CD8-positive, alpha-beta memory T cell (primary cell): ENCODE measurements at regions not wholly inside any gene's neighbourhood (a gene's known extent, or its start where the extent isn't known, plus 50 kb on each side); places are given as distances from the start of the nearest gene placed in this dataset.

Experiments
- CTCF ChIA-PET: fragments of 350-600 bp; sonication (Branson Sonifier 250); formaldehyde crosslinking; loops from one replicate; lab custom pipeline; 2021; ENCODE audit warnings: antibody characterized with exemption; lab: Charles Lee
- POLR2A ChIA-PET: fragments of 350-600 bp; sonication (Branson Sonifier 250); formaldehyde crosslinking; loops from one replicate; lab custom pipeline; 2021; ENCODE audit warnings: antibody characterized with exemption; lab: Charles Lee
- DNase-seq, 5 donors: peaks; one replicate each; pipeline versions ENCODE4 v3.0.0 to v3.0.0-alpha.2; 2020 to 2022; ENCODE audit warnings: mixed read lengths in 1 of 5
- H3K27ac ChIP-seq: one replicate; pipeline ENCODE4 v1.7.0; 2013; ENCODE audit warnings: low read depth, mild to moderate bottlenecking, low read length, moderate library complexity
- H3K27me3 ChIP-seq: 2 replicates; pipeline ENCODE4 v1.7.0; 2013; ENCODE audit warnings: low read length, mild to moderate bottlenecking; ENCODE audit not compliant: insufficient read depth, poor library complexity, severe bottlenecking
- H3K36me3 ChIP-seq: 2 replicates; pipeline ENCODE4 v1.7.0; 2013; ENCODE audit warnings: mild to moderate bottlenecking, low read length, moderate library complexity; ENCODE audit not compliant: insufficient read depth
- H3K4me1 ChIP-seq: 2 replicates; pipeline ENCODE4 v1.7.0; 2013; ENCODE audit warnings: mild to moderate bottlenecking, low read length, moderate library complexity; ENCODE audit not compliant: insufficient read depth
- H3K4me3 ChIP-seq: 2 replicates; pipeline ENCODE4 v1.7.0; 2013; ENCODE audit warnings: mild to moderate bottlenecking, low read length
- H3K9me3 ChIP-seq: 2 replicates; pipeline ENCODE4 v1.7.0; 2013; ENCODE audit warnings: mild to moderate bottlenecking, low read length
- H3K27ac Mint-ChIP-seq, 8 donors: one replicate each; pipeline ENCODE4 v1.8.0; 2020 to 2021; ENCODE audit warnings: mixed read lengths in 8 of 8, mild to moderate bottlenecking in 6 of 8, inconsistent platforms in 3 of 8, moderate library complexity in 3 of 8
- H3K27me3 Mint-ChIP-seq, 2 donors: one replicate each; pipeline ENCODE4 v1.8.0; 2020 to 2021; ENCODE audit warnings: mixed read lengths in 2 of 2, mild to moderate bottlenecking in 1 of 2, moderate library complexity in 1 of 2
- H3K36me3 Mint-ChIP-seq, 3 donors: one replicate each; pipeline ENCODE4 v1.8.0; 2020 to 2021; ENCODE audit warnings: mixed read lengths in 3 of 3, inconsistent platforms in 1 of 3, mild to moderate bottlenecking in 1 of 3
- H3K4me1 Mint-ChIP-seq, 3 donors: one replicate each; pipeline ENCODE4 v1.8.0; 2020 to 2021; ENCODE audit warnings: mixed read lengths in 3 of 3, inconsistent platforms in 1 of 3, mild to moderate bottlenecking in 1 of 3
- H3K4me3 Mint-ChIP-seq, 7 donors: one replicate each; pipeline ENCODE4 v1.8.0; 2020 to 2021; ENCODE audit warnings: mixed read lengths in 7 of 7, mild to moderate bottlenecking in 6 of 7, moderate library complexity in 4 of 7, inconsistent platforms in 2 of 7
- H3K9me3 Mint-ChIP-seq, 5 donors: one replicate each; pipeline ENCODE4 v1.8.0; 2020 to 2022; ENCODE audit warnings: mixed read lengths in 5 of 5, mild to moderate bottlenecking in 3 of 5, moderate library complexity in 2 of 5, inconsistent platforms in 1 of 5

GRCh38 chr2:4066217-4066616, 362.8 kb downstream of the DCDC2C start:
- ChIA-PET CTCF (no interaction called here), POLR2A (no interaction called here)
- Mint-ChIP-seq H3K27me3 (no peaks in the 10 kb centered on the region), H3K36me3 (no peaks in the 10 kb centered on the region), H3K9me3 (peaks cover 0 to 11% (median 4%) of the 10 kb centered on the region in 5 donors), H3K4me1 (no peaks in the 10 kb centered on the region), H3K27ac (no peak overlapping the region), H3K4me3 (no peak overlapping the region)
- no peak overlapping the region for H3K27ac ChIP-seq
- no peak overlapping the region for H3K4me3 ChIP-seq
- no peaks in the 10 kb centered on the region for H3K9me3 ChIP-seq
- no peaks in the 10 kb centered on the region for H3K36me3 ChIP-seq
- no peaks in the 10 kb centered on the region for H3K27me3 ChIP-seq
- no peaks in the 10 kb centered on the region for H3K4me1 ChIP-seq
- no peak for DNase-seq

DNA sequence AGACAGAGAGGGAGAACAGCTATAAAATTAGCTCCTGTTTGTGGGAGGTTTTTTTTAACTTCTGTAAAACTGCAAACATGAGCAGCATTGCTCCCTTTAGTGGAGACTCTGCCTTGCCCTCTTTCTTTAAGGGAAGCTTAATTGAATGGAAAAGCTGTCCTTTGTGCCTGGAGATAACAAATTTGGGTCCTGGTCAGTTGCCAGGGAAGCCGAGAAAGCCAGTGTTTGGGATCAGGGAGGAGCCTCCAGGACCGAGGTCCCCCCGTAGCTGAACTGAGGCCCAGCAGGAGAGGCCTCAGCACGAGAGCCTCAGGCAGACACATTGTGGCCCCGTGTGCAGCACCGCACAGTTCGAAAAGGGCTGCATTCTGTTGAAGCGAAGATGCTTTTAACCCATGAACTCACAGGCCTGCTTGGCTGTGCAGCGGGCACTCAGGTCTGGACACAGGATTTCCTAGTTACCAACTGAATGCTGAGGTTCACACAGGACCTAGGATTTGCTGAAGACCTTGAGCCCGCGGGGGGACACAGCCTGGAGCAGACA, 369.7 kb downstream of the DCDC2C start:
- POLR2A ChIA-PET = no interaction called here

GRCh38 chr2:4077017-4077416, 373.6 kb downstream of the DCDC2C start:
- H3K4me3 ChIP-seq = no peak overlapping the region
- Mint-ChIP-seq H3K4me3 (no peak overlapping the region), H3K27ac (no peak overlapping the region), H3K36me3 (no peaks in the 10 kb centered on the region), H3K9me3 (peaks cover 4 to 15% (median 8%) of the 10 kb centered on the region in 5 donors), H3K27me3 (peaks cover 0 to 1% of the 10 kb centered on the region in 2 donors), H3K4me1 (no peaks in the 10 kb centered on the region)
- DNase-seq = no peak
- ChIA-PET CTCF (no interaction called here), POLR2A (no interaction called here)
- H3K27me3 ChIP-seq = no peaks in the 10 kb centered on the region
- no peaks in the 10 kb centered on the region for H3K4me1 ChIP-seq
- no peaks in the 10 kb centered on the region for H3K9me3 ChIP-seq
- no peak overlapping the region for H3K27ac ChIP-seq
- H3K36me3 ChIP-seq = no peaks in the 10 kb centered on the region

More for the DNA sequence above, 369.7 kb downstream of the DCDC2C start:
- no peaks in the 10 kb centered on the region for H3K36me3 Mint-ChIP-seq
- no peak overlapping the region for H3K27ac Mint-ChIP-seq
- H3K9me3 Mint-ChIP-seq = peaks cover 2 to 12% (median 2%) of the 10 kb centered on the region in 5 donors
- Histone ChIP-seq H3K9me3 (no peaks in the 10 kb centered on the region), H3K4me1 (no peaks in the 10 kb centered on the region), H3K27me3 (no peaks in the 10 kb centered on the region), H3K27ac (no peak overlapping the region), H3K4me3 (no peak overlapping the region), H3K36me3 (no peaks in the 10 kb centered on the region)
- no peak for DNase-seq
- H3K4me3 Mint-ChIP-seq = no peak overlapping the region
- H3K4me1 Mint-ChIP-seq = no peaks in the 10 kb centered on the region
- CTCF ChIA-PET = no interaction called here
- H3K27me3 Mint-ChIP-seq = peaks cover 0 to 1% of the 10 kb centered on the region in 2 donors

GRCh38 chr2:4085186-4085585, 381.8 kb downstream of the DCDC2C start:
- peaks cover 9 to 30% (median 22%) of the 10 kb centered on the region in 5 donors for H3K9me3 Mint-ChIP-seq
- Histone ChIP-seq H3K4me1 (no peaks in the 10 kb centered on the region), H3K27me3 (no peaks in the 10 kb centered on the region), H3K9me3 (no peaks in the 10 kb centered on the region), H3K36me3 (no peaks in the 10 kb centered on the region), H3K4me3 (no peak overlapping the region), H3K27ac (no peak overlapping the region)
- H3K27me3 Mint-ChIP-seq = peaks cover 0 to 2% of the 10 kb centered on the region in 2 donors
- ChIA-PET POLR2A (no interaction called here), CTCF (no interaction called here)
- H3K27ac Mint-ChIP-seq = no peak overlapping the region
- H3K36me3 Mint-ChIP-seq = no peaks in the 10 kb centered on the region
- H3K4me3 Mint-ChIP-seq = no peak overlapping the region
- DNase-seq = no peak
- H3K4me1 Mint-ChIP-seq = no peaks in the 10 kb centered on the region

GRCh38 chr2:4090668-4091630, 387.6 kb downstream of the DCDC2C start:
- Mint-ChIP-seq H3K9me3 (peaks cover 5 to 23% (median 12%) of the 10 kb centered on the region in 5 donors), H3K4me1 (no peaks in the 10 kb centered on the region), H3K4me3 (no peak overlapping the region), H3K36me3 (no peaks in the 10 kb centered on the region), H3K27me3 (peaks cover 0 to 2% of the 10 kb centered on the region in 2 donors), H3K27ac (no peak overlapping the region)
- no peaks in the 10 kb centered on the region for H3K27me3 ChIP-seq
- no peak for DNase-seq
- no peak overlapping the region for H3K4me3 ChIP-seq
- POLR2A ChIA-PET = no interaction called here
- no peak overlapping the region for H3K27ac ChIP-seq
- H3K9me3 ChIP-seq = no peaks in the 10 kb centered on the region
- CTCF ChIA-PET = no interaction called here
- no peaks in the 10 kb centered on the region for H3K4me1 ChIP-seq
- no peaks in the 10 kb centered on the region for H3K36me3 ChIP-seq

GRCh38 chr2:4091869-4092268, 388.5 kb downstream of the DCDC2C start:
- H3K4me1 ChIP-seq = no peaks in the 10 kb centered on the region
- no peaks in the 10 kb centered on the region for H3K36me3 Mint-ChIP-seq
- H3K4me1 Mint-ChIP-seq = no peaks in the 10 kb centered on the region
- H3K27ac ChIP-seq = no peak overlapping the region
- H3K27me3 ChIP-seq = no peaks in the 10 kb centered on the region
- DNase-seq = no peak
- no peak overlapping the region for H3K27ac Mint-ChIP-seq
- peaks cover 8 to 25% (median 11%) of the 10 kb centered on the region in 5 donors for H3K9me3 Mint-ChIP-seq
- CTCF ChIA-PET = no interaction called here
- no peak overlapping the region for H3K4me3 Mint-ChIP-seq
- H3K36me3 ChIP-seq = no peaks in the 10 kb centered on the region
- peaks cover 0 to 2% of the 10 kb centered on the region in 2 donors for H3K27me3 Mint-ChIP-seq
- no peak overlapping the region for H3K4me3 ChIP-seq
- no peaks in the 10 kb centered on the region for H3K9me3 ChIP-seq
- POLR2A ChIA-PET = no interaction called here

GRCh38 chr2:4094743-4095142, 391.4 kb downstream of the DCDC2C start:
- CTCF ChIA-PET = no interaction called here
- no peaks in the 10 kb centered on the region for H3K36me3 Mint-ChIP-seq
- no peak for DNase-seq
- H3K9me3 Mint-ChIP-seq = peaks cover 2 to 19% (median 9%) of the 10 kb centered on the region in 5 donors
- no peak overlapping the region for H3K27ac ChIP-seq
- H3K27me3 ChIP-seq = no peaks in the 10 kb centered on the region
- H3K4me1 ChIP-seq = no peaks in the 10 kb centered on the region
- H3K4me3 ChIP-seq = no peak overlapping the region
- no peaks in the 10 kb centered on the region for H3K27me3 Mint-ChIP-seq
- no peaks in the 10 kb centered on the region for H3K36me3 ChIP-seq
- H3K4me3 Mint-ChIP-seq = no peak overlapping the region
- no peak overlapping the region for H3K27ac Mint-ChIP-seq
- no peaks in the 10 kb centered on the region for H3K4me1 Mint-ChIP-seq
- H3K9me3 ChIP-seq = no peaks in the 10 kb centered on the region
- POLR2A ChIA-PET = no interaction called here

GRCh38 chr2:4096978-4097766, 393.8 kb downstream of the DCDC2C start:
- no peaks in the 10 kb centered on the region for H3K36me3 Mint-ChIP-seq
- no peaks in the 10 kb centered on the region for H3K4me1 Mint-ChIP-seq
- DNase-seq = no peak
- H3K9me3 ChIP-seq = no peaks in the 10 kb centered on the region
- H3K27ac ChIP-seq = no peak overlapping the region
- H3K27me3 Mint-ChIP-seq = no peaks in the 10 kb centered on the region
- H3K27me3 ChIP-seq = no peaks in the 10 kb centered on the region
- H3K36me3 ChIP-seq = no peaks in the 10 kb centered on the region
- no peaks in the 10 kb centered on the region for H3K4me1 ChIP-seq
- CTCF ChIA-PET = no interaction called here
- no peak overlapping the region for H3K27ac Mint-ChIP-seq
- POLR2A ChIA-PET = no interaction called here
- no peak overlapping the region for H3K4me3 Mint-ChIP-seq
- H3K4me3 ChIP-seq = no peak overlapping the region
- peaks cover 2 to 14% (median 6%) of the 10 kb centered on the region in 5 donors for H3K9me3 Mint-ChIP-seq
